ENCODE measurements at regions not wholly inside any gene's neighbourhood (a gene's known extent, or its start where the extent isn't known, plus 50 kb on each side); places are given as distances from the start of the nearest gene placed in this dataset.

DNA sequence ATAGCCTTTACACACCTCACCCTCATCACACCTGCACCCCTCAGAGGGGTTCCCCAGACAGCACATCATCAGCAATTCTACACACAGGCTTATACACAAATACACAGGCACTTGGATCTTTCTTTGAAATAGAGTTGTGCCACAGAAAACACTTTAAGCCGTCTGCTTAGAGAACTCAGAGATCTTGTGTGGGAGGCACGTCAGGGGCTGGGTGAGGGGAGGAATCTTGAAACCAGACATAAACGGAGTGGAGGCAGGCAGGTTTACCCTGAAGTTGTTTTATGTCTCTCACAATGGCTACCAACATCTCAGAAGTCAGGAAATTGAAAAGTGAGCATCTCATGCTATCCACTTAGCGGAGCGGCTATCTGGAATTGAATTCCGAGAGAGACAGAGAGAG is 151.9 kb upstream of the GJB5 start:
- peak in 1 of 56 donors; percentile 6 for DNase-seq

DNA sequence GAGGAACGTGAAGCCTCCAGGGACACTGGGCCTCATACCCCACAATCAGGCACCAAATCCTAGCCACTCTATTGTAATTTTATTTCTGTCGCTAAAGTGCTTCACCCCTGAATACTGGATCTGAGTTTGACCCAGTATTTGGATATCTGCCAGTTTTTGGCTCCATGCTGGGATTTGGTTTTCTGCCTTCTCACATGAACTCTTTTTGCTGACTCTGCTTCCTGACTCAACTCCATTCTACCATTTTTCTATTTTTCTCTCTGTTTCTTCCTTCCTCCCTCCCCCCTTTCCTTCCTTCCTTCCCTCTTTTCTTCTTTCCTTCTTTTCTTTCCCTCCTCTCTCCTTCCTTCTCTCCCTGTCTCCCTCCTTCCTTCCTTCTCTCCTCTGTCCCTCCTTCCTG is 151.3 kb upstream of the GJB5 start:
- DNase-seq, result no peak

DNA sequence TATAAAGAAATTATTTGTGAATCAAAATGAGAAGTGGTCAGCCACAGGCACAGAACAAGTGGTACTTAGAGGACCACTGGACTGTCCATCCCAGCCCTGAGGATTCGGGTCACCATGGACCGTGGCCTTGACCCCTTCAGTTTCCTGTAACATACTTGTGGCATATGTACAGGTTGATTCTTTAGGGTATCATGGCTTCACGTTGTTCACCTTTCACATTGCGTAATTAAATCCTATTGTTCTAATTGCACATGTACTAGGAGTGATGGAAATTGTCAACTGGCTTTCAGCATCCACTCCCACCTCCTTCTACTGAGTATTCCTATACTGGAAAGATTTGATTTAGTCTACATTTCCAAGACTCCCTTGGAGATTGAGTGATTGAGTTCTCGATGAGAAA is 148.3 kb upstream of the GJB5 start:
- no peak for DNase-seq

DNA sequence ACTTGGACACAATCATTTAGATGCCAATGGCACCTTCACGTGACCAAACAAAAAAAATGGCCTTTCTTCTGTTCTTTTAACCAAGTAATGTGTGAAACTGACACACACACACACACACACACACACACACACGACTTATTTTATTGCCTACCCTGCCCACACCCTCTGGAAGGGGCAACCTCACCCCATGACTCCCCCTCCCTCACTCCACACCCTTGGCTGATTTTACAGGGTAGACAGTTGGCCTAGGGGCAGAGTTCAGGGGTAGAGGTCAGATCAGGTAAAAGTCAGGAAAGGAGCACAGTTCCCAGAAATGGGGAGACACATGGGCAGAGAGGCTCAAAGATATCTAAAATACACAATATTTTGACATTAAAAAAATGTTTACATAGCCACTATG is 144.8 kb upstream of the GJB5 start:
- no peak for DNase-seq

DNA sequence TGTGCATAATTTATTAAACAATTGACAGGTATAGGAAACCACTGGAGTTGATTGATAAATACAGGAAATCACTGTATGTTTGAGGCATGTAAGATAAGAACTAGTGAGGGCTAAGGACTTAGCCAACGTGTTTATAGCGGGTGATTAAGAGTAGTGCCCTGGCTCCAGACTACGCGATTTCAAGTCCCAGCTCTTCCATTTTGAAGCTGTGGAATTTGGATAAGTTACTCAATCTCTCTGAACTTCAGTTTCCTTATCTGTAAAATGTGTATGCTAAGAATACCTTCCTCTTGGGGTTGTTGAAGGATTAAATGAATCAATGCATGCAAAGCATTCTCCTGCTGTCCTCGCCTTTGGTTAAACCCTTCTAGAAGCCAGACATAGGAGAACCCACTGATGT is 143.3 kb upstream of the GJB5 start:
- DNase-seq, result no peak

DNA sequence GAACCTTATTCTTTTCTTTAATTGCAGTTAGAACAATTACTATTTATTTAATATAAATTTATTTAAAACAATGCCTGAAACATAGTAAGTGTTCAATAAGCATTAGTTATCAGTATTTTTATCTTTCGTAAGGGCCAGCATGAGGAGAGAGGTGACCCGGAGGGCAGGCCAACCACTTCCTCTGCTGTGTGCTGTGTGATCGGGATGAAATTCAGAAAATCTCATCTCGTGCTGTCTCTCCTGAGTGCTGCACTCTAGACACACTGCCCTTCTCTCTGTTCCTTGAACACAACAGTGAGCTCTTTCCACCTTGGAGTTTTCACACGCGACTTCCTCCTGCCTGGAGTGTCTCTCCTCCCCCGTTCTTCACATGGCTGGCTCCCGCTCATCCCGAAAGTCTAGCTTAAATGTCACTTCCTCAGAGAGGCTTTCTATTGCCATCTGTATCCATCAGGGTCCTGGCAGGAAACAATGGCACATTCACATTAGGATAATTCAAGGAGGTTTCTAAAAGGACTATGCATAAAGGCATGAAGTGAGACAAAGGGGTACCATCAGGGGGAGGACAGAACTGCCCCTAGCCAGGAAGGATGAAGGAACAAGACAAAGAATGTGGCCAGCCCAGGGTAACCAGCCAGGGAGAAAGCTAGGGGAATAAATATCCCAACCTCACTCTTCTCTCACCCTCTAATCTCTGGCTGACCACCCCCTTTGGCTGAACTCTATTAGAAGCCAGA is 142.6 kb upstream of the GJB5 start:
- DNase-seq, result no peak

DNA sequence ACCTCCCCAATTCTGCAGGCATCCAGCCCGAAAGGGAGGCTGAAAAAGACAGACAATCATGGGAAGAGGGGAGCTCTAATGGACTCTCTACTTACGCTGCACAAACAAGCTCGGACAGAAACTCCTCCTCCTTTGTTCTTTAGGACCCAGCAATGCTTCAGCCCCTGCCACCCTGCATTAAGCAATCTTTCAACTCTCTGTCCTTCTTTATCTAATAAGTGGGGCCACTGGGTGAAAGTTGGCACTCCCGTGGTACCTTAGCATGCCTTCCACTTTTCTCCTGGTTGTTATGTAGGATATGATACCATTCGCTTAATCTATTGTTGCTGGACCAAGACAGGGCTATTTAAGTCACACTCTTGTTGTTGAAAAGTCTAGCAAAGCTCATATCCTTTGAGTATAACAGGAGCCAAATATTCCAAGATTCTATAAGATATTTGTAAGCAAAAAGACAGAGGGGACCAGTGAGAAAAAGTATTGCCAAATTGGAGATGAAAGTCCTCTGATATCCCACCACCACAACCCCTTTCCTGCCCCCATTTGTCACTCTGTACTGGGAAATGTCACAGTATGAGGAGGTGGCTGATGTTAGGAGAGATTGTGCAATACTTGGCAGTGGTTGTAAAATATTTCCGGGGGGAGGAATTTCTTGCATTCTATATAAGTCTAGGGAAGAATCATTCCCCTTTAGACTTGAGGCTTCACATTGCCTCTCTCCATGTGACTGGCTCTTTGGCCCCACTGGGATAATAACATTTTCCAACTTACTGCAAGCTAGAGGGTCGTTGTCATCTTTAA is 137.3 kb upstream of the GJB5 start:
- no peak for DNase-seq

DNA sequence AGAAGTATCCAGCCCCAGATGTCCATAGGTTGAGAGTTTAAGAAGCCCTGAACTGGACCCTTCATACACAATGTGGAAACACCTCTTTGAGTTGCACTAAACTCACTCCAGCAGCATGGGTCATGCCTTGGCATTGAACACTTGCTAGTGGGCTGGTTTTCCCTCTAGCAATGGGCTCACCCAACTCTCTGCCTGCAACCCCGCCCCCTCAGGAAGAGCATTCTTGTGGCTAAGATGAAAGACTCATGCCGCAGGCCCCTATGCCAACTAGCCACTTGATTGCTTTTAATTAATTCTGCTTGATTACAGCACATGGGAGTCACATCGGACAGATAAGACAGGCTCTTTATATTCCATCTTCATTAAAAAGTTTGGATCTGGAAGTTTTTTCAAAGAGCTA is 136.5 kb upstream of the GJB5 start:
- DNase-seq, result no peak

DNA sequence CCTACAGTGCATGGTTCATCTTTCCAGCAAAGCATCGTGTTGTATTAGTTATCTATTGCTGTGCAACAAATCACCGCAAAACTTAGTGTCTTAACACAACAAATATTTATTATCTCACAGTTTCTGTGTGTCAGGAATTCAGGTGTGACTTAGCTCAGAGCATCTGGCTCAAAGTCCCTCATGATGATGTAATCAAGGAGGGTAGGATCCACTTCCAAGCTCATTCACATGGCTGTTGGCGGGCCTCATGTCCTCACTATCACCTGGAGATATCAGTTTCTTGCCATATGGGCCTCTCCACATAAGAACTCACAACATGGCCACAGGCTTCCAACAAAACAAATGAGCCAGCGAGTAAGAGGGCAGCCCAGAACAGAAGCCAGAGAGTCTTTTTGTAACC is 135.6 kb upstream of the GJB5 start:
- DNase-seq, result no peak

DNA sequence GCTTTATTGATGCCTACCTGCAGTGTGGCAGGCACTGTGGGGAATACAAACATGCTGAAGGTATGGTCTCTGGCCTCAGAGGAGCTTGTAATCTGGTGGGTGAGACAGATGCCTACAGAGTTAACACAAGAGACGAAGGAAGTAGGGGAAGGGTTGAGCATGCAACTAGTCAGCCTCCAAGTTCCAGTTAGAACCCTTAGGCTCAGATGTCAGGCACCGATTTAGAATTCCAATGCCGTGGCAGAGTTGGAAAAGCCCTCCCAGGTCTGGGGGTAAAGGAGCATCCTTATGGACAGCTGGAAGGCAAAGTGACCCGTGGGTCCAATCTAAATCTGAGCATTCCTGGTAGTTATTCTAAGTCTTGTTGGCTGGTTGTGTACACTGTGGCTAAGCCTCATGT is 132.9 kb upstream of the GJB5 start:
- DNase-seq, result no peak

DNA sequence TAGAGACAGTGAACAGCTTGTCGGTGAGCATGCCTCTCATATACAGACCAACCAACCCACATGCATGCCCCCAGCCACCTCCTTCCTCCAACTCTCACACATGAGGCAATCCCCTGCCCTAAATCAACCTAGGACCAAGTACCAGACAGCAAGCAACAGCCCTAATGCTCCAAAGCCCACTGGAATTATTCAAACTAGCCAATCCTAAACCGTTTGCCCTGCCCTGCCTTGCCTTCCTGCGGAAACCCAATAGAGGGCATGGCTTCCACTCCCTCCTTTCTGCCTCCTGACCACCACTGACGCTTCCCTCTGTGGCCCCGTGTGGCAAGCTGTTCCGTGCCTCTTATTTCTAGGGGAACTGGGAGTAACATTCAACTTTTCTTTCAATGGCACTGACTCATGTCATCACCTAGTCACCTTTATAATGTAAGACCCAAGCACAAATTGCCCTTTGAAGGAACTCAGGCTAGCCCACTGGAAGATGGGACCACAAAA is 129.3 kb upstream of the GJB5 start:
- no peak for DNase-seq

DNA sequence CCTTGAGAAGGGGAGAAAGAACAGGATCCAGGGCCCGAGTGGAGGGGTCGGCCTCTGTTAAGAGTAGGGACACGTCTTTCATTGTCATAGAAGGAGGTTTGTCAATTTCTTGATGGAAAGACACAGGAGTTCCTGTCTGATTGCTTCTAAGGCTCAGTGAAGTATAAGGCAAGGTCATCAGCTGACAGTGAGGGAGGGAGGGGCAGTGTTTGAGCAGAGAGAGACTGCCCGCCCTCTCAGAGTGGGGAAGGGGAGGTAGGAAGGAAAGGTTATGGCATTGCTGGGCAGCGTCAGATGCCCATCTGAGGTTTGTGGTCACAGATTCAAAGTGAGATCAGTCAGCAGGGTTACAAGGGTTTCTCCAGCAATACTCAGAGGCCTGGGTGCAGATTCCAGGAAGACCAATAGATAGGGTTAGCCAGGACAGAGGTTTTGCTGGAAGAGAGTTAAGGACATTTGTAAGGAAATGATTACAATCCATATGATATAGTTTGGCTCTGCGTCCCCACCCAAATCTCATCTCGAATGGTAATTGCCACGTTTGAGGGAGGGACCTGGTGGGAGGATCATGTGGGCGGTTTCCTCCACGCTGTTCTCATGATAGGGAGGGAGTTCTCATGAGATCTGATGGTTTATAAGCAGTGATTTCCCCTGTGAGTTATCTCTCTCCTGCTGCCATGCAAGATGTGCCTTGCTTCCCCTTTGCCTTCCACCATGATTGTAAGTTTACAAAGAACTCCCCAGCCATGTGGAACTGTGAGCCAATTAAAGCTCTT is 127.2 kb upstream of the GJB5 start:
- DNase-seq, result no peak

DNA sequence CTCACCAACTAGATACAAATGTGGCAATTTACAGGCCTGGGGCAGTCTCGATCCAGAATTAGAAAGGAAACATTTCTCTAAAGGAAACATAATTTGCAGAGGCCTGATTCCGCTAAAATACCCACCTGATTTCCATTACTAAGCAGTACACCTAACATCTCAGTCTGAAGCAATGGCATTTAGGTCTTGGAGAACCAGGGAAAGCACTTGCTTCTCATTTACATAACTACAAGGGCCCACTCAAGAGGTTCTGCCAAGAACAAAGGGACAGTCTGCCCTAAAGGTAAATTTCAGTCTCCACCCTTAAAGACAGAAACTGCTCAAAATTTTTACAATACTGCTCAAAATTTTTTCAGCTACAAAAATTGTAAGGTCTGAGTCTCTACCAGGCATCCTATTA is 123.7 kb upstream of the GJB5 start:
- no peak for DNase-seq

DNA sequence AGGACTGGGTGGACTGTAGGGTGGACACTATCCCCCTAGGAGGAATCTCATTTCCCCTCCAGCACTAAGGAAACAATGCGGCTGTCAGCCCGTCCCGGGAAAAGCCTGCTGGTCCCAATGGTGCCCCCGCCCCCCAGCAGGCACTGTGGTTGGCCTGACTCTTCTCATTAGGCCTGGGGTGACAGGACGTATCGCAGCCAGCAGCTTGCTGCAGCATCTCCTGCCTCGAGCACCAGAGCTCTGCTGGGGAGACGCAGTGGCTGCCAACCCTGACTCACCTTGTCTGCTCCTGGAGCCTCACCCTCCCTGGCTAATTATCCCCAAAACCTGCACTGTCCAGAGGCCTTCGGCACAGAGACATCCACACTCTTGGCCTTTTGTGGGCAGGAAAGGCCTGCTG is 115.1 kb upstream of the GJB5 start:
- no peak for DNase-seq

DNA sequence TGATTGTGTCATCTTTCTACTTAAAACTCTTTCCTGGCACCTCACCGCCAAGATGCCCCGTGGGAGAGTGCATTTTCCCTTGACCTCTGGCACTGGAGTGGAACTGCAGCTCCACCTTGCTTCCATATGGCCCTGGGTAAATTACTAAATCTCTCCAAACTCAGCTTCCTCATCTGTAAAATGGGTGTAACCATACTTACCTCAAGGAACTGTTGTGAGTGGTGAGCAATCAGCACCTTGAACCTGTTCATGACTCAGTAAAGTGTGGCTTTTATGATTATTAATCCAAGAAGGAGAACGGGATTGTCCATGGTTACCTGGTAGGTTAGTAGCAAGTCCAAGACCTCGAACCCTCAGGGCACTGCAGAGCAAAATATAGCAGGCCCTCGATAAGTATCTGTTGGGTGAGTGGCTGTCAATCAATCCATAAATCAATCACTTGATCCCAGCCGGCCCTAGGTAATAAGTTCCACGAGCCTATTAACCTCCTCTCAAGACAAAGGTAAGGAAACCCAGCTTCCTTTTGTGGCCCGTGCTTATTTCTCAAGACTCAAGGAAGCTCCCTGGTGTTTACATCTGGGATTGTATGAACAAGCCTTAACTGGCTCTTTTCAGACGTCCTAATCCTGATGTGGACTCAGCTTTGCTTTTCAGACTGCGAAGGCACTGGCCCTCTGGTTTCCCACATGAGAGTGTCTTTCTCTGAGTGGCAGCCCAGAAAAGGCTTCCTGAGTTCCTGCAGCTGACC is 114.0 kb upstream of the GJB5 start:
- DNase-seq, result no peak

DNA sequence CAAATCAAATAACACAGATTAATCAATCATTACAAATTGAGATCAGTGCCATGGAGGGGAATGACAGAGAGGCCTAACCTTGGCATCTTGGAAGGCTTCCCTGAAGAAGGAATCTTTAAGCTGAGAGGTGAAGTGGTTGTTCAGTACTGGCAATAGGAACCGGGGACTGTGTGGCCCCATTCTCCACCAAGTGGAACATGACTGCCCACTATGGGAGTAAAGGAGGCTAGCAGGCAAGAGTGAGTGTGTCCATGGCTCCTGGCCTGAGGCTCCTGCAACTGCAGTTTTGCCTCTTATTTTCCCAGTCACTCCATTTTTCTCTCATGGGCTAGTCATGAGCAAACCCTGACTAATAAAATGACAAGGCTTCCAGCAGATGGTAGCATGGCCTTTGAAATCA is 112.2 kb upstream of the GJB5 start:
- no peak for DNase-seq

DNA sequence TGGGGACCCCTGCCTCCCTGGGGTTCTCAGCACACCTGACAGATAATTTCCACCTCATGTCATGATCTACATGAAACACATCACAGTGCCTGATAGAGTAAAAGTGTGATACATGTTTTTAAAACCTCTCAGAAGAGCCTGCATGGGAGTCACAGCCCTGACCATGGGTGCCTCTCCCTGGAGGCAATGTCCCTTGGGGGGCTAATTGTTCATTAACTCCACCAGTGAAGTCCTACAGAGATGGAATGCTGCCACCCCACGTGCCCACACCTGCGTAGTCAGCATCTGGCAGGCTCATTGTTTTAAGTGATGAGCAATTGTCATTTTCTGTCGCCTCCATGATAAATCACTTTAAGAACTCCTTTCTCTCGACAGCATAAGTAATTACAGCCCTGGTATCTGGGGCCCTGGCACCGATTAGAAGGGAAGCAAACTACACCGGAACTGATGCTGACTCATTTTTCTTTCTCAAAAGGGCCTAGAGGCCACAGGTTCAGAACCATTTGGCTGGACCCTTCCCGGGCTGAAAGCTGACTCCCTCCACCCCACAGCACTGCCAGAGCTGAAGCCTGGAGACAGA is 109.6 kb upstream of the GJB5 start:
- no peak for DNase-seq

DNA sequence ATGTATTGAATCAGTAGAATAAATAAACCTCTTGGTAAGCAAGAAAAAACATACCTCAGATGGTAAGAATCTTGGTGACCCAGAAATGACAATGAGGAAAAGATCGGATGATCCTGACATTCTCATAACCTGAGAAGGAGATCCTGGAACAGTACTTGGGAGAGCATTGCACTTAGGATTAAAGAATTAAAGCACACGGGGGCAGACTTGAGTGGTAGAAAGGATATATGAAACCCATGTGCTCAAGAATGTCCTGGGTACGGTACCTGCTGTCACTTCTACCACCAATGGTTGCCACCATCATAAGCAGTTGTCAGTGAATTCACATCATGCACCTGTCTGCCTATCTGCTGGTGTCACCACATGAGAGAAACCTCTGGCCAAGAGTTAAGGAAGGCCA is 108.9 kb upstream of the GJB5 start:
- no peak for DNase-seq

DNA sequence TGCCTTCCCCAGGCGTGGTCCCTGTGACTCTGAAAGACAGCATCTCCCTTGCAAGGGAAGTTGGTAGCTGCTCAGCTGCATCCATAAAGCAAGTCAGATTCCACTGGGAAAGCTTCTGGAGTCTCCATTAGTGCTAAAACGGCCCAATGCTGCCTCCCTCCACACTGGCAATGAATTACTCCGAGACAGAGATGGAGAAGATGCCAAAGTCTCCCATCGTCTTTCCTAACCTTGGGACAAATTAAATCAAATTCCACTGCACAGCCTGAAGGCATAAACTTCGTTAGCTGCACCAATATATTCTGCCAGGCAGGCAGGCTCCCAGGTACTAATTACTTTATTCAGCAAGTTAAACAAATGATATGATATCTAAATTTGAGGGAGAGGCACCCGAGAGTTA is 106.3 kb upstream of the GJB5 start:
- no peak for DNase-seq

DNA sequence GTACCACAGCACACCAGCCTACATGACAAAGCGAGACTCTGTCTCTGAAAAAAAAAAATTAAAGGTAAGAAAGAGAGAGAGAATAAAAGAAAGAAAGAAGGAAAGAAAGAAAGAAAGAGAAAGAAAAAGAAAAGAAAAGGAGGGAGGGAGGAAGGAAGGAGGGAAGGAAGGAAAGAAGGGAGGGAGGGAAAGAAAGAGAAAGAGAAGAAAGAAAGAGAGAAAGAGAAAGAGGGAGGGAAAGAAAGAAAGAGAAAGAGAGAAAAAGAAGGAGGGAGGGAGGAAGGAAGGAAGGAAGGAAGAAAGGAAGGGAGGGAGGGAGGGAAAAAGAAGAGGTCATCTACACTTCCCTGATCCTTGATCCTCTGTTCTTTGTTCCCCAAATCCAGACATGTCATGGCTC is 104.8 kb upstream of the GJB5 start:
- no peak for DNase-seq

DNA sequence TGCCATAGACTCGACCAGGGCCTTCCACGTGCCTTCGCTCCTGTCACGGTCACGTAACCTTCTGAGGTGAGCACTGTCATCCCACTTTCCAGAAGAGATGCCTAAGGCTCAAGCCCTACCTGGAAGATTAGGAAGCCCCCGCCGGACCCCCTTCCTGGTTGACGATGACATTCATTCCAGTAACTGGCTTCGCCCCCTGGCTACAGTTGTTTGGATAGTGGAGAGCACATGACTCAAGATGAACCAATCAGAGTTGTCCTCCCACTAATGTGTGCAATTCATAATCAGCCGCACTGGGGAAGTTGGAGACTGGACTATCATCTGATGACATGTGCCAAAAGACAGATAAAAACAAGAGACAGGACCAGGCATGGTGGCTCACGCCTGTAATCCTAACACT is 104.0 kb upstream of the GJB5 start:
- DNase-seq, result no peak

Measured in amygdala (tissue), 56 donors.